ENCODE measurements at regions not wholly inside any gene's neighbourhood (a gene's known extent, or its start where the extent isn't known, plus 50 kb on each side); places are given as distances from the start of the nearest gene placed in this dataset.

GRCh38 chr13:39887387-39887786, 231.9 kb downstream of the COG6 start:
- no peak for DNase-seq
- TF ChIP-seq CTCF (IDR thresholded peaks at IDR 0.05): no peak
- no peak for TF ChIP-seq POLR2AphosphoS5 (IDR thresholded peaks at IDR 0.05)
- TF ChIP-seq EP300 (IDR thresholded peaks at IDR 0.05): no peak
- TF ChIP-seq POLR2A (IDR thresholded peaks at IDR 0.05): no peak
- no peak overlapping the region for H3K27ac ChIP-seq

GRCh38 chr13:39888865-39889810, 233.7 kb downstream of the COG6 start:
- peak in 1 of 2 donors; percentile 14 for DNase-seq
- no peak for TF ChIP-seq CTCF (IDR thresholded peaks at IDR 0.05)
- no peak for TF ChIP-seq POLR2AphosphoS5 (IDR thresholded peaks at IDR 0.05)
- no peak for TF ChIP-seq EP300 (IDR thresholded peaks at IDR 0.05)
- intact Hi-C loops (cut with DNase I; ENCODE audit: low total_unique reads): no loop called here

More at GRCh38 chr13:39887387-39887786, 231.9 kb downstream of the COG6 start:
- intact Hi-C loops (cut with DNase I; ENCODE audit: low total_unique reads): no loop called here
- peaks cover 0 to 6% (median 0%) of the 10 kb centered on the region in 4 donors for H3K4me1 ChIP-seq
- 52 to 86% (median 80%) methylated on average over 2 of the region's 2 CpGs for WGBS, 5 donors
- H3K4me3 ChIP-seq: no peak overlapping the region
- H3K36me3 ChIP-seq: no peaks in the 10 kb centered on the region
- peaks cover 0 to 25% (median 19%) of the 10 kb centered on the region in 4 donors for H3K9me3 ChIP-seq
- no peaks in the 10 kb centered on the region for H3K27me3 ChIP-seq

GRCh38 chr13:39890537-39890936, 235.1 kb downstream of the COG6 start:
- no peaks in the 10 kb centered on the region for H3K9me3 ChIP-seq
- WGBS, 5 donors: 74 to 92% (median 82%) methylated on average over 4 of the region's 4 CpGs
- TF ChIP-seq POLR2A (IDR thresholded peaks at IDR 0.05): no peak
- no peak for TF ChIP-seq CTCF (IDR thresholded peaks at IDR 0.05)
- TF ChIP-seq POLR2AphosphoS5 (IDR thresholded peaks at IDR 0.05): no peak
- no peak for TF ChIP-seq EP300 (IDR thresholded peaks at IDR 0.05)
- peaks cover 0 to 6% (median 0%) of the 10 kb centered on the region in 4 donors for H3K4me1 ChIP-seq
- H3K4me3 ChIP-seq: no peak overlapping the region
- H3K27me3 ChIP-seq: peaks cover 0 to 4% (median 0%) of the 10 kb centered on the region in 3 donors
- no peak for DNase-seq
- intact Hi-C loops (cut with DNase I; ENCODE audit: low total_unique reads): no loop called here
- no peak overlapping the region for H3K27ac ChIP-seq
- no peaks in the 10 kb centered on the region for H3K36me3 ChIP-seq

More at GRCh38 chr13:39888865-39889810, 233.7 kb downstream of the COG6 start:
- Histone ChIP-seq H3K27ac (no peak overlapping the region), H3K36me3 (no peaks in the 10 kb centered on the region), H3K9me3 (peaks cover 0 to 10% (median 5%) of the 10 kb centered on the region in 4 donors), H3K4me3 (no peak overlapping the region), H3K4me1 (peaks cover 0 to 6% (median 0%) of the 10 kb centered on the region in 4 donors), H3K27me3 (peaks cover 0 to 4% (median 0%) of the 10 kb centered on the region in 3 donors)
- WGBS, 5 donors: 30 to 53% (median 40%) methylated on average over 4 of the region's 4 CpGs

- H3K27ac ChIP-seq: no peak overlapping the region
- intact Hi-C loops (cut with DNase I; ENCODE audit: low total_unique reads): no loop called here
- H3K36me3 ChIP-seq: no peaks in the 10 kb centered on the region
- TF ChIP-seq POLR2A (IDR thresholded peaks at IDR 0.05) (no peak), POLR2AphosphoS5 (IDR thresholded peaks at IDR 0.05) (no peak), CTCF (IDR thresholded peaks at IDR 0.05) (no peak), EP300 (IDR thresholded peaks at IDR 0.05) (no peak)
- no peak overlapping the region for H3K4me3 ChIP-seq
- no peaks in the 10 kb centered on the region for H3K9me3 ChIP-seq
- no peaks in the 10 kb centered on the region for H3K4me1 ChIP-seq
- peaks cover 0 to 11% (median 0%) of the 10 kb centered on the region in 3 donors for H3K27me3 ChIP-seq
- DNase-seq: peak in 1 of 2 donors; percentile 78
- WGBS, 5 donors: 56 to 86% (median 71%) methylated on average over 10 of the region's 10 CpGs
Measured at GRCh38 chr13:39892721-39893685, 237.5 kb downstream of the COG6 start.
